HEK293T (cell line): ENCODE measurements at regions not wholly inside any gene's neighbourhood (a gene's known extent, or its start where the extent isn't known, plus 50 kb on each side); places are given as distances from the start of the nearest gene placed in this dataset.

Experiments
- CTCF ChIA-PET: fragments of 350-600 bp; formaldehyde crosslinking; extraction: SDS; loops from one replicate; lab custom pipeline; 2021; ENCODE audit warnings: antibody characterized with exemption, inconsistent platforms; lab: Yijun Ruan, JAX
- POLR2A ChIA-PET: fragments of 350-600 bp; formaldehyde crosslinking; extraction: SDS; loops from one replicate; lab custom pipeline; 2020; ENCODE audit warnings: antibody characterized with exemption, inconsistent platforms; lab: Yijun Ruan, JAX
- DNase-seq: peaks from one replicate; pipeline ENCODE4 v3.0.0; 2012; ENCODE audit warnings: mixed read lengths; ENCODE audit errors: extremely low spot score
- ARNT ChIP-seq: fragments of 450-650 bp; IDR thresholded peaks from 2 replicates; pipeline ENCODE4 v1.6.1; 2017; ENCODE audit warnings: mild to moderate bottlenecking
- BHLHE40 ChIP-seq: fragments of 450-650 bp; IDR thresholded peaks from 2 replicates; pipeline ENCODE4 v1.6.1; 2016; ENCODE audit warnings: mild to moderate bottlenecking, moderate library complexity, borderline replicate concordance
- CTBP1 ChIP-seq: fragments of 450-650 bp; IDR thresholded peaks from 2 replicates; pipeline ENCODE4 v1.6.1; 2016; ENCODE audit warnings: borderline replicate concordance
- ELF4 ChIP-seq: fragments of 450-650 bp; IDR thresholded peaks from 2 replicates; pipeline ENCODE4 v1.6.1; 2017; ENCODE audit warnings: antibody characterized with exemption
- FOXA1 ChIP-seq: fragments of 450-650 bp; IDR thresholded peaks from 2 replicates; pipeline ENCODE4 v1.6.1; 2016; ENCODE audit warnings: mild to moderate bottlenecking
- FOXK2 ChIP-seq: fragments of 450-650 bp; IDR thresholded peaks from 2 replicates; pipeline ENCODE4 v1.6.1; 2016; ENCODE audit warnings: mild to moderate bottlenecking
- FOXM1 ChIP-seq: fragments of 450-650 bp; IDR thresholded peaks from 2 replicates; pipeline ENCODE4 v1.6.1; 2017; ENCODE audit warnings: mild to moderate bottlenecking, borderline replicate concordance
- HDGF ChIP-seq: fragments of 450-650 bp; IDR thresholded peaks from 2 replicates; pipeline ENCODE4 v1.6.1; 2017; ENCODE audit warnings: antibody characterized with exemption, borderline replicate concordance
- L3MBTL2 ChIP-seq: fragments of 450-650 bp; conservative IDR thresholded peaks from 2 replicates; pipeline ENCODE4 v1.6.1; 2016; ENCODE audit warnings: mild to moderate bottlenecking
- LEF1 ChIP-seq: fragments of 450-650 bp; IDR thresholded peaks from 2 replicates; pipeline ENCODE4 v1.6.1; 2017; ENCODE audit warnings: mild to moderate bottlenecking, borderline replicate concordance
- NFRKB ChIP-seq: fragments of 450-650 bp; IDR thresholded peaks from 2 replicates; pipeline ENCODE4 v1.6.1; 2016; ENCODE audit warnings: mild to moderate bottlenecking, moderate library complexity
- SP1 ChIP-seq: fragments of 450-650 bp; IDR thresholded peaks from 2 replicates; pipeline ENCODE4 v1.6.1; 2017
- SUZ12 ChIP-seq: fragments of 450-650 bp; IDR thresholded peaks from 2 replicates; pipeline ENCODE4 v1.6.1; 2016; ENCODE audit warnings: mild to moderate bottlenecking
- TARDBP ChIP-seq: fragments of 450-650 bp; IDR thresholded peaks from 2 replicates; pipeline ENCODE4 v1.6.1; 2016
- ZNF384 ChIP-seq: fragments of 450-650 bp; IDR thresholded peaks from 2 replicates; pipeline ENCODE4 v1.6.1; 2016
- TF ChIP-seq, protein P1 (sequence below): fragments of 450-650 bp; IDR thresholded peaks from 2 replicates; pipeline ENCODE4 v1.6.1; 2016

DNA sequence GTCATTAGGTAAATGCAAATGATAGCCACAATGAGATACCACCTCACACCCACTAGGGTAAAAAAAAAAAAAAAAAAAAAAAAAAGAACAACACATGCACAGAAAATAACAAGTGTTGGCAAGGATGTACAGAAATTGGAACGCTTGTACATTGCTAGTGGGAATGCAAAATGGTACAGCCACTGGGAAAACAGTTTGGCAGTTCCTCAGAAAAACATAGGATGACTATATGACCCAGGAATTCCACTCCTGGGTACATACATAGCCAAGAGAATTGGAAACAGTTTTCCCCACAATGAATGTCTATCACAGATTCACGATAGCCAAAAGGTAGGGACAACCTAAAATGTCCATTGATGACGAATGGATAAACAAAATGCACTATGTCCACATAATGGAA is 161.3 kb upstream of the MAMLD1 start:
- POLR2A ChIA-PET, result no interaction called here
- CTCF ChIA-PET, result no interaction called here
- DNase-seq, result no peak
- TF ChIP-seq SP1, result no peak
- TF ChIP-seq, protein P1, sequence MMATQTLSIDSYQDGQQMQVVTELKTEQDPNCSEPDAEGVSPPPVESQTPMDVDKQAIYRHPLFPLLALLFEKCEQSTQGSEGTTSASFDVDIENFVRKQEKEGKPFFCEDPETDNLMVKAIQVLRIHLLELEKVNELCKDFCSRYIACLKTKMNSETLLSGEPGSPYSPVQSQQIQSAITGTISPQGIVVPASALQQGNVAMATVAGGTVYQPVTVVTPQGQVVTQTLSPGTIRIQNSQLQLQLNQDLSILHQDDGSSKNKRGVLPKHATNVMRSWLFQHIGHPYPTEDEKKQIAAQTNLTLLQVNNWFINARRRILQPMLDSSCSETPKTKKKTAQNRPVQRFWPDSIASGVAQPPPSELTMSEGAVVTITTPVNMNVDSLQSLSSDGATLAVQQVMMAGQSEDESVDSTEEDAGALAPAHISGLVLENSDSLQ, result no peak

DNA sequence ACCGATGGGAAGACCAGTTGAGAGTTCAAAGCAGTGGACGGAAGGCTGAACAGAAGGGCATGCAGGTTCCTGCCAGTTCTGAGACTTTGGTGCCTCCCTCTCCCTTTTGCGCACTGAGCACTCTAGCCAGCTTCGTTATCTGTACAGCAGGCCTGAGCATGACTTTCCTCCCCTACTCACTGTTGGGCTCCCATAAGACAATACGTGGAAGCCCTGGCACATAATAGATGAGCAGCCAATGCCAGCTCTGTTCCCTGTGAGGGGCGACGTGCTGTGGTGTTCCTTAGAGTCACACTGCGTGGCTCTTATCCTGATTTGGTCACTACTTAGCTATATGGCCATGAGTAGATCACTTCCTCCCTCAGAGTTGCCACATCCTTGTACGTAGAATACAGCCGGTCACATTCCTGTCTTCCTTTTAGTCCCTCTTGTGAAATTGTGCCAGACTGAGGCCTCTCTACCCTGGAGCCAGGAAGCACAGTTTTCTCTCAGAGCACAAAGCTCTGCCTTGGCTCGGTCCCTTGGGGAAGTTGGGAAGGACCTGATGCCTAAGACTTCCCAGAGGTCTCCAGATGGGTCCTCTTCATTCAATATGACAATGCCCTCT is 160.4 kb upstream of the MAMLD1 start:
- CTCF ChIA-PET, result no interaction called here
- POLR2A ChIA-PET, result no interaction called here
- TF ChIP-seq ZNF384 (no peak), BHLHE40 (no peak), ELF4 (no peak), FOXK2 (no peak), TARDBP (no peak), ARNT (no peak), FOXM1 (no peak), HDGF (no peak)
- no peak for DNase-seq

DNA sequence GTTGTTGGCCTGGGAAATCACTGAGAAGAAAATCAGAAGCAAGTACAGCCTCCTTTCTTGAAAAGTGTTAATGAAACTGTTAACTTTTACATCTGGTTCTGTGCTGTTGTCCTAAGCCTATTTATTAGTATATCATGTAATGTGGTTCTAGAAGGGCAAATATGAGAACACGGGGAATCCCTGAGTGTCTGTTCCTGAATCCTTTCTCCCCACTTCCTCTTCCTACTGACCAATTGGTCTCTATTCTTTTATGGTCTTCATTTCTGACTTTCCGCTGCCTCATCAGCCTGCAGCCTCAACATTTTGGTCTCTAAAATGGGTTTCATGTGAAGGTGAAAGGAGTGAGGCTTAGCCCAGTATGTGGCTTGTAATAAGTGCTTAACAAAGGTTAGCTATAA is 159.9 kb upstream of the MAMLD1 start:
- ChIA-PET CTCF (no interaction called here), POLR2A (no interaction called here)
- no peak for DNase-seq
- no peak for TF ChIP-seq CTBP1
- TF ChIP-seq SP1, result no peak
- no peak for TF ChIP-seq BHLHE40
- TF ChIP-seq NFRKB, result no peak
- TF ChIP-seq, protein P1, result no peak
- TF ChIP-seq HDGF, result no peak
- no peak for TF ChIP-seq ELF4
- TF ChIP-seq SUZ12, result no peak
- no peak for TF ChIP-seq TARDBP
- no peak for TF ChIP-seq FOXK2
- no peak for TF ChIP-seq LEF1

DNA sequence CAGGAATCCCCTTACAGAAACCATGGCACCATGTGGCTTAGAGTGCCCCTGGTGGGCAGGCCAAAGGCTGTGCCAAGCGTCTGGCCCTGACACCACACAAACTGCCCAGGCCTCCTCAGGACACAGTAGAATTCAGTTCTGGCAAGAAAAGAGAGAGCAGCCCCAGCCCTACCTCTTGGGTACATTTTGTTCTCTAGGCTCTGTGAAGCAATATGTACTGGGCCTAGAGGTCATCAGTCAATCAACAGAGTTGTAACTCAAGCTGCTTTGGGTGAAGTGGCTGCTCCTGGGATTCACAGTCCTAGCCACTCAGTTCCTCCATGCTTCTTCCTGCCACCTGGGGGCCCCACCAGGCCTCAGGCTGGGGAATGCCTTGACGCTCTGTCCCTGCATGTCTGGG is 158.1 kb upstream of the MAMLD1 start:
- ChIA-PET CTCF (no interaction called here), POLR2A (no interaction called here)
- no peak for TF ChIP-seq SP1
- no peak for DNase-seq

DNA sequence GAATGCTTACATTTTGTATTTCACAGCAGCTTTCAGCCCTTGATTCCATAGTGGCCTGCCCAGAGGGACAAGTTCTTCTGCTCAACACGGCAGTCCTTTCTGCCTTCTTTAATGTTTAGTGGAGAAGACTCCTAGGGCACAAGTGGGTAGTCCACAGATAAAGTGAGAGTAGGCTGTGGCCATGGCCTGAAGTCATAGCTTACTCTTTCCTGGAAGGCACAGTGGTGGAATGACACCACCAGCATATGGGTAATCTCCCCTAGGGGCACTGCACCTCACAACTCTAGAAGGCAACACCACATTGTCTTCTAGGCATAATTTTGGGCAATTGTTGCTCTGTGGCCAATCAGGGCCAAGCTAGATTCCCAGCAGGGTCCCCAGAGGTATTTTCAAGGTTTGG is 155.4 kb upstream of the MAMLD1 start:
- DNase-seq, result no peak
- TF ChIP-seq SP1 (no peak), L3MBTL2 (no peak), CTBP1 (no peak), FOXA1 (no peak), NFRKB (no peak)
- ChIA-PET POLR2A (no interaction called here), CTCF (no interaction called here)

DNA sequence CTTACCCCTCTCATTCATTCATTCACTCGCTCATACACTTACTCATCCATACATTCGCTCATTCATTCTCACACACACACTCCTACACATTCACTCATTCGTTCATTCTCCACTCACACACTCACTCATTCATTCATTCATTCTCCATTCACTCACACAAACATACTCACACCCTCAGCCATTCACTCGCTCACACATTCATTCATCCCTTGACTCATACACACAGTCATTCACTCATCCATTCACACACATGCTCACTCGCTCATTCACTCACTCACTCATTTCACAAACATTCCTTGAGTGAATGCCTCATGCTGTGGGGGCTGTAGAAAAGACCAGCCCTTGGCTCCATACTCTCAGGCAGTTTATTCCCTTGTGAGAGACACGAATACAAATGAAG is 151.1 kb upstream of the MAMLD1 start:
- ChIA-PET POLR2A (no interaction called here), CTCF (no interaction called here)
- TF ChIP-seq FOXK2 (no peak), ZNF384 (no peak), SP1 (no peak), FOXM1 (no peak), FOXA1 (no peak), HDGF (no peak), ARNT (no peak), NFRKB (no peak), ELF4 (no peak), CTBP1 (no peak), SUZ12 (no peak), L3MBTL2 (no peak), TARDBP (no peak), BHLHE40 (no peak), LEF1 (no peak)
- TF ChIP-seq, protein P1, result no peak
- no peak for DNase-seq

DNA sequence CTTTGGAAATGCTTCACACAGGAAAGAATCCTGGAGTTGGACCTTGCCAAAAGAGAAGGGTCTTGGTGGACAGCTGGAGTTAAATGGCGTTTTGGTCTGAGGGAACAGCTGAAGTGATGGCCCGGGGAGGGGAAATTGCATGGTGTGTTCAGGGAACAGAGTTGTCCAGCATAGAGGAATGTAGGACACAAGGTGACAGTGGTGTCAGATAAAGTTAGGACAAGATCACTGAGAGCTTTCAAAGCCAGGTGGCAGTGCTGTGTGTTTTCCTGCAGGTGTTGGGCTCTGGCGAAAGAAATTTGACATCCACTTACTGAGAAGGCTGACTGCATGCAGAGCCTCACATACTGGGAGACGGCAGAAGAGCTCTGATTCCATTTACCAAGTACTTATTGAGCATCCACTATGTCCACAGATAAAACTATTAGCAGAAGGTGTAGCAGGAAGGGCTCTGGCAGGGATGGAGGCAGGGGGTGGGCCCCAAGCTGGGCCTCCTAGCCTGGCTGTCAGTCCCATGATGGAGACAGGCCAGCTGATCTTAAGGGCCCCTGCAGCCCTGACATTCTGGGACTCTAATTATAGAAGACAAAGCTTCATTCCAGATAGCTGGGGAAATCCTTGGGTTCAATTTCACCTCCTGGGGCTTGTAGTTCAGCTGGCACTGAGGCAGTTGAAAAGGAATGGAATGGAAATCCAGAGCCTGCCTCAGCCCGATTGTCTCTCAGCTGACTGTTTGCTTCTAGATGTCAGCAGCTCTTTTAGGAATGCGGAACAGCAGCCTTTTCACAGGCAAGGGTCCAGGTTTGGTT is 150.2 kb upstream of the MAMLD1 start:
- TF ChIP-seq ARNT, result no peak
- TF ChIP-seq CTBP1, result no peak
- TF ChIP-seq TARDBP, result no peak
- no peak for TF ChIP-seq NFRKB
- no peak for TF ChIP-seq BHLHE40
- ChIA-PET POLR2A (no interaction called here), CTCF (interaction anchor here (0.6 kb wide), 1 partner anchor 28 kb away, joined by 3 read pairs; no protein-coding TSS in a partner anchor)
- DNase-seq, result no peak
